ENCODE measurements at regions not wholly inside any gene's neighbourhood (a gene's known extent, or its start where the extent isn't known, plus 50 kb on each side); places are given as distances from the start of the nearest gene placed in this dataset.

- H3K27me3 ChIP-seq (replicated peaks) = no peaks in the 10 kb centered on the region
- no peaks in the 10 kb centered on the region for H3K4me1 ChIP-seq (replicated peaks)
- 0 out of 2 replicates have a peak, but pooled peaks cover 5% of the 10 kb centered on the region for H3K9me3 ChIP-seq (replicated peaks)
- H3K27ac ChIP-seq = no peak overlapping the region
- no peak for DNase-seq (ENCODE audit: low read depth in 1 of 2, low spot score in 2 of 2)
- H3K4me3 ChIP-seq = no peak overlapping the region
- H3K36me3 ChIP-seq = no peaks in the 10 kb centered on the region
Observed at GRCh38 chr18:38887671-38888020, 1322.0 kb upstream of the CELF4 start.

GRCh38 chr18:38886861-38887670 lies 1321.5 kb upstream of the CELF4 start:
- Histone ChIP-seq H3K36me3 (no peaks in the 10 kb centered on the region), H3K9me3 (replicated peaks) (0 out of 2 replicates have a peak, but pooled peaks cover 5% of the 10 kb centered on the region), H3K27ac (no peak overlapping the region), H3K4me3 (no peak overlapping the region), H3K4me1 (replicated peaks) (no peaks in the 10 kb centered on the region), H3K27me3 (replicated peaks) (no peaks in the 10 kb centered on the region)
- DNase-seq (ENCODE audit: low read depth in 1 of 2, low spot score in 2 of 2) = no peak

DNA sequence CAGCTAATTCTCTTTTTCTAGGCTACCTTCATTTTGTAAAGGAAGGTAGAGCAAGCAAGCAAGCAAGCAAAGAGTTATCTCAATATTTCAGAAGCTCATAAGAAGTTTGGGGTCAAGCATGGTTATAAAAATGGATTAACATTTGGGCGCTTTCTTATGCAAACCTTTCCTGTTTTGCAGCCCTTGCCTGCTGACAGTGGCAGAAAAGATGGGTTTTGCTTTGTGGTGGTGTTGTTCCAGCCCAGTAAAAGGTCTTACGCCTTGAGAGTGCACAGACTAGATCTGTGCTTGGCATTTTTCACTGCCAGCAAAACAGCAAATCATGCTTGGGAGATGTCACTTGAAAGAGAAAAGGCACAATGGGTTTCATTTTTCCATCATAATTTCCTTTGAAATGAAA lies 1320.6 kb upstream of the CELF4 start:
- Histone ChIP-seq H3K36me3 (no peaks in the 10 kb centered on the region), H3K27me3 (replicated peaks) (no peaks in the 10 kb centered on the region), H3K4me3 (no peak overlapping the region), H3K4me1 (replicated peaks) (no peaks in the 10 kb centered on the region), H3K27ac (no peak overlapping the region), H3K9me3 (replicated peaks) (0 out of 2 replicates have a peak, but pooled peaks cover 5% of the 10 kb centered on the region)
- no peak for DNase-seq (ENCODE audit: low read depth in 1 of 2, low spot score in 2 of 2)

DNA sequence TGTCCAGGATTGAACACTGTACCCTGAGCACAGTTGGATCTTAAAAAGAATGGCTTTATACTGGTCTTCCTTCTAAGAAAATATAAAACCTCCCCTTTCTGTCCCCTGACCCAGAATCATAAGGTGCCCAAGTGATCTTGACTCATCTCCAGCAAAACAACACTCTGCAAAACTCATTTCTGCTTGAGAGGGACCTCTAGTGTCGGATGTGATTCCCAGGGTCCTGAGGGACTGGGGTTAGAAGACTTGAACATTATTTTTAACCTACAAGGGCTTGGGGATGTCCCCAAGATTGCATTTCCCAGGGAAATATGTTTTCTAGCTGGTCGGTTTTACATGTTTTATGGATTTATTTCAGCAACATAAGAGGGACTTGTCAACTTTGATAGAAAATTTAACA lies 1318.5 kb upstream of the CELF4 start:
- H3K4me1 ChIP-seq (replicated peaks) = no peaks in the 10 kb centered on the region
- H3K36me3 ChIP-seq = no peaks in the 10 kb centered on the region
- no peak for DNase-seq (ENCODE audit: low read depth in 1 of 2, low spot score in 2 of 2)
- no peak overlapping the region for H3K27ac ChIP-seq
- 0 out of 2 replicates have a peak, but pooled peaks cover 6% of the 10 kb centered on the region for H3K9me3 ChIP-seq (replicated peaks)
- no peak overlapping the region for H3K4me3 ChIP-seq
- no peaks in the 10 kb centered on the region for H3K27me3 ChIP-seq (replicated peaks)

DNA sequence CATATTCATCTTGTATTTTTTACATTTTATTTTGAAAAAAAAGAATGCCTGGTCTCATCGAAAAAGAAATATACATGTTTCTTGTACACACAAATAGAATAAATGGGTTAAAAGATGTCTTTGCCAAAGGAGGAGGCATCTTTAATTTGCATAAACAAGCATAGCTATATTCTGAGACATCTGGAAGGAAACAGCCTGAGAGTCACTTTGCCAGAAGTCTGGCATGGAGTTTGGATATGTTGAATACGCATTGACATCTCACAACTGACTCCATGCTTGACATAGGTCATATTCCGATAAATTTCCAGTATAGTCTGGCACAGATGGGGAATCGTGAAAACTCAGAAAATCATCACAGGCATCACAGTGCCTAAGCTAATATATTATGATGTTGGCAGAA lies 1317.5 kb upstream of the CELF4 start:
- H3K4me3 ChIP-seq = no peak overlapping the region
- 0 out of 2 replicates have a peak, but pooled peaks cover 6% of the 10 kb centered on the region for H3K9me3 ChIP-seq (replicated peaks)
- no peaks in the 10 kb centered on the region for H3K27me3 ChIP-seq (replicated peaks)
- no peak overlapping the region for H3K27ac ChIP-seq
- no peak for DNase-seq (ENCODE audit: low read depth in 1 of 2, low spot score in 2 of 2)
- H3K36me3 ChIP-seq = no peaks in the 10 kb centered on the region
- H3K4me1 ChIP-seq (replicated peaks) = no peaks in the 10 kb centered on the region

GRCh38 chr18:38879871-38880270 lies 1314.3 kb upstream of the CELF4 start:
- no peaks in the 10 kb centered on the region for H3K4me1 ChIP-seq (replicated peaks)

GRCh38 chr18:38872342-38872741 lies 1306.7 kb upstream of the CELF4 start:
- Histone ChIP-seq H3K27ac (no peak overlapping the region), H3K4me1 (replicated peaks) (no peaks in the 10 kb centered on the region), H3K27me3 (replicated peaks) (no peaks in the 10 kb centered on the region), H3K36me3 (no peaks in the 10 kb centered on the region), H3K9me3 (replicated peaks) (peaks cover 3% of the 10 kb centered on the region; the same call in 1 of the 2 replicates), H3K4me3 (no peak overlapping the region)
- DNase-seq (ENCODE audit: low read depth in 1 of 2, low spot score in 2 of 2) = no peak

More at GRCh38 chr18:38879871-38880270, 1314.3 kb upstream of the CELF4 start:
- no peaks in the 10 kb centered on the region for H3K36me3 ChIP-seq
- no peaks in the 10 kb centered on the region for H3K27me3 ChIP-seq (replicated peaks)
- no peak overlapping the region for H3K27ac ChIP-seq
- no peak overlapping the region for H3K4me3 ChIP-seq
- 0 out of 2 replicates have a peak, but pooled peaks cover 2% of the 10 kb centered on the region for H3K9me3 ChIP-seq (replicated peaks)
- DNase-seq (ENCODE audit: low read depth in 1 of 2, low spot score in 2 of 2) = no peak

- Histone ChIP-seq H3K4me3 (no peak overlapping the region), H3K36me3 (no peaks in the 10 kb centered on the region), H3K27ac (no peak overlapping the region), H3K4me1 (replicated peaks) (no peaks in the 10 kb centered on the region), H3K9me3 (replicated peaks) (peaks cover 3% of the 10 kb centered on the region; the same call in 1 of the 2 replicates), H3K27me3 (replicated peaks) (no peaks in the 10 kb centered on the region)
- DNase-seq (ENCODE audit: low read depth in 1 of 2, low spot score in 2 of 2) = no peak
Observed at GRCh38 chr18:38868757-38869156, 1303.2 kb upstream of the CELF4 start.

GRCh38 chr18:38867680-38868079 lies 1302.1 kb upstream of the CELF4 start:
- no peak overlapping the region for H3K4me3 ChIP-seq
- no peak for DNase-seq (ENCODE audit: low read depth in 1 of 2, low spot score in 2 of 2)
- H3K4me1 ChIP-seq (replicated peaks) = no peaks in the 10 kb centered on the region
- no peaks in the 10 kb centered on the region for H3K27me3 ChIP-seq (replicated peaks)
- peaks cover 3% of the 10 kb centered on the region; the same call in 1 of the 2 replicates for H3K9me3 ChIP-seq (replicated peaks)
- no peaks in the 10 kb centered on the region for H3K36me3 ChIP-seq
- H3K27ac ChIP-seq = no peak overlapping the region

GRCh38 chr18:38851526-38851925 lies 1285.9 kb upstream of the CELF4 start:
- H3K27ac ChIP-seq = no peak overlapping the region
- no peak for DNase-seq (ENCODE audit: low read depth in 1 of 2, low spot score in 2 of 2)
- H3K4me1 ChIP-seq (replicated peaks) = no peaks in the 10 kb centered on the region
- peaks cover 18% of the 10 kb centered on the region; the same call in 1 of the 2 replicates for H3K9me3 ChIP-seq (replicated peaks)
- no peak overlapping the region for H3K4me3 ChIP-seq
- H3K36me3 ChIP-seq = no peaks in the 10 kb centered on the region
- no peaks in the 10 kb centered on the region for H3K27me3 ChIP-seq (replicated peaks)

DNA sequence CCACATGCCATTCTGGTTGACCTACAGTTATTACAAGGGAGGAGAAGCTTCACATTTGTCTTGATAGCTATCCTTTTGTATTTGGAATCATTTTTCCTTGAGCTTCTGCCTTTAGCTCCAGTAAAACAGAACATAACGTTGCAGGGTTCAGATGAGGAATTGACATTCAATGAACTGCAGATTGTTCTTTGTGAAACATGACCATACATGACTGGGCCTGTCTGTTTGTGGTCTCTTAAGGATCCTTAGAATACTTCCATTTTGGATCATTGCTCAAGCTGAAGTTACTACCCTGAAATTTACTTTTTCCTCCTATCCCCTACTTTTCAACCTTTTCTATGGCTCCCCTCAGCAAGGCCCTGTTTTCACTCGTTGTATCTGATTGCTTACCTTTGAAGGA lies 1281.7 kb upstream of the CELF4 start:
- Histone ChIP-seq H3K4me1 (replicated peaks) (no peaks in the 10 kb centered on the region), H3K36me3 (no peaks in the 10 kb centered on the region), H3K27ac (no peak overlapping the region), H3K9me3 (replicated peaks) (peaks cover 13% of the 10 kb centered on the region), H3K27me3 (replicated peaks) (no peaks in the 10 kb centered on the region), H3K4me3 (no peak overlapping the region)
- no peak for DNase-seq (ENCODE audit: low read depth in 1 of 2, low spot score in 2 of 2)

- H3K4me3 ChIP-seq = no peak overlapping the region
- no peak overlapping the region for H3K27ac ChIP-seq
- no peak for DNase-seq (ENCODE audit: low read depth in 1 of 2, low spot score in 2 of 2)
- H3K9me3 ChIP-seq (replicated peaks) = peaks cover 2% of the 10 kb centered on the region
- no peaks in the 10 kb centered on the region for H3K36me3 ChIP-seq
- H3K27me3 ChIP-seq (replicated peaks) = no peaks in the 10 kb centered on the region
- H3K4me1 ChIP-seq (replicated peaks) = no peaks in the 10 kb centered on the region
Observed at GRCh38 chr18:38843291-38843690, 1277.7 kb upstream of the CELF4 start.

DNA sequence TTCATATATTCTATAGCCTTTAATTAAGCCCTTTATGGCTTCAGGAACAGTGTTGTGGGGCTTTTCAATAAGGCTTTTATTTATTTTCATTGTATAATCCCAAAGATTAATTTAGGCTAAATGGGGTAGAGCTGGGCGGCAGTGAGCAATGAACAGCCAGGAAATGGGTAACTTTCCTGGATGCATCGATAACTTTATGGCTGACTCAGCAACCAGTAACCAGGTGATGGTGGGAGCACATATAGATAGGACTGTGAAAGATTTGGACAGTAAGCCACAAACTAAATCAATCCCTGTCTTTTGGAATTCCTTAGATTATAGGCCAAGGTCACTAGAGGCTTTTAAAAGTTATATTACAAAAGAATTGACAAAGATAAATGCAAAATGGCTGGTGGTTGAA lies 1260.6 kb upstream of the CELF4 start:
- no peak overlapping the region for H3K4me3 ChIP-seq
- no peaks in the 10 kb centered on the region for H3K4me1 ChIP-seq (replicated peaks)
- DNase-seq (ENCODE audit: low read depth in 1 of 2, low spot score in 2 of 2) = no peak
- H3K27me3 ChIP-seq (replicated peaks) = no peaks in the 10 kb centered on the region
- no peaks in the 10 kb centered on the region for H3K36me3 ChIP-seq
- H3K27ac ChIP-seq = no peak overlapping the region
- no peaks in the 10 kb centered on the region; the same call in none of the 2 replicates for H3K9me3 ChIP-seq (replicated peaks)

GRCh38 chr18:38811209-38811608 lies 1245.6 kb upstream of the CELF4 start:
- Histone ChIP-seq H3K27me3 (replicated peaks) (no peaks in the 10 kb centered on the region), H3K36me3 (no peaks in the 10 kb centered on the region), H3K4me3 (no peak overlapping the region), H3K9me3 (replicated peaks) (peaks cover 2% of the 10 kb centered on the region; the same call in 1 of the 2 replicates), H3K27ac (no peak overlapping the region), H3K4me1 (replicated peaks) (no peaks in the 10 kb centered on the region)
- no peak for DNase-seq (ENCODE audit: low read depth in 1 of 2, low spot score in 2 of 2)
